Iris pigment epithelial cell (primary cell): ENCODE measurements at regions not wholly inside any gene's neighbourhood (a gene's known extent, or its start where the extent isn't known, plus 50 kb on each side); places are given as distances from the start of the nearest gene placed in this dataset.
"Not testable (repeated sequence)": the region's sequence is repeated elsewhere in the genome, so short reads cannot be mapped to it uniquely, and the experiment has no call there.

ENCODE experiments used
- DNase-seq: peaks from one replicate; pipeline ENCODE4 v3.0.0-alpha.2; 2011; ENCODE audit warnings: low read depth

- DNase-seq = peak; percentile 8
Measured at GRCh38 chr10:122780391-122780790, 65.3 kb downstream of the CUZD1 start.

DNA sequence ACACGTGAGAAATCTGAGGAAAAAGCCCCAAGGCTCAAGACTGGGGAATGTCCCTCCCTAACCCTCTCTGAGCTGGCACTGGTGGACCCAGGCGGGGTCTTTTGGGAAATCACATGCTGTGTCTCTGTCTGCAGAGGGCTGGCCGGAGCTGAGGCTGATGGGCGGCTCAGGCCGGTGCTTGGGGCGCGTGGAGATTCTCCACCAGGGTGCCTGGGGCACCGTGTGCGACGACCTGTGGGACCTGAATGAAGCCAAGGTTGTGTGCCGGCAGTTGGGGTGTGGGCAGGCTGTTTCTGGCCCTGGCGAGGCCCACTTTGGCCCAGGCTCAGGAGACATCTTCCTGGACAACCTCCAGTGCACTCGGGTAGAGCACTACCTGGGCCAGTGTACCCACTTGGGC lies 65.7 kb downstream of the CUZD1 start:
- no peak for DNase-seq

GRCh38 chr10:122777515-122778059 lies 68.1 kb downstream of the CUZD1 start:
- DNase-seq = no peak

- no peak for DNase-seq
Measured at GRCh38 chr10:122774231-122774630, 71.4 kb downstream of the CUZD1 start.

DNA sequence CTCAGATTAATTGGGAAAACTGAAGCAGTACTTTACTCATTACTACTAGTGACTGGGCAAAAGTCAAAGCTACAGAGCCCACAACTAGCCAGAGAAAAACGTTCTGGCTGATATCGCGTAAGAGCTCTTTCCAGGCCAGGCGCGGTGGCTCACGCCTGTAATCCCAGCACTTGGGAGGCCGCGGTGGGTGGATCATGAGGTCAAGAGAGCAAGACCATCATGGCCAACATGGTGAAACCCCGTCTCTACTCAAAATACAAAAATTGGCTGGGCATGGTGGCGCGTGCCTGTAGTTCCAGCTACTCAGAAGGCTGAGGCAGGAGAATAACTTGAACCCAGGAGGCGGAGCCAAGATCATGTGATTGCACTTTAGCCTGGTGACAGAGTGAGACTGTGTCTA lies 71.8 kb upstream of the C10orf120 start:
- DNase-seq = not testable (repeated sequence)

DNA sequence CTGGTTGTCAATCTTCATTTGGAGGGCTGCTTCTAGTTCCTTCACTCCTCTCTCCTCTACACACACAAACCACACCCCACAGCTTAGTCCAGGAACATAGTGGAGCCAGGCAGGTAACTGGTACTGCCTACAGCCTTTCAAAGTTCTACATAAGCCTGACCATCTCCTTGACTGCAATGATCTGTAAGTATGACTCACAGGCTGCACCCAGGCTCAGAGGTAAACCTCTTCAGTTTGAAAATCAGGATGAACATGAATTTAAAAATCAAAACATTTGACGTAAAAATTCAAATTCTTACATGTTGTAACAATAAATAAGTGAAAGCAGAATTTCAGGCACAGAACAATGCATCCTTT lies 68.7 kb upstream of the C10orf120 start:
- no peak for DNase-seq

- no peak for DNase-seq
Measured at GRCh38 chr10:122767621-122768388, 68.2 kb upstream of the C10orf120 start.

GRCh38 chr10:122765412-122765811 lies 65.8 kb upstream of the C10orf120 start:
- DNase-seq = no peak

- no peak for DNase-seq
Measured at GRCh38 chr10:122756656-122757055, 57.0 kb upstream of the C10orf120 start.

GRCh38 chr10:122754491-122755235 lies 55.0 kb upstream of the C10orf120 start:
- DNase-seq = no peak

DNA sequence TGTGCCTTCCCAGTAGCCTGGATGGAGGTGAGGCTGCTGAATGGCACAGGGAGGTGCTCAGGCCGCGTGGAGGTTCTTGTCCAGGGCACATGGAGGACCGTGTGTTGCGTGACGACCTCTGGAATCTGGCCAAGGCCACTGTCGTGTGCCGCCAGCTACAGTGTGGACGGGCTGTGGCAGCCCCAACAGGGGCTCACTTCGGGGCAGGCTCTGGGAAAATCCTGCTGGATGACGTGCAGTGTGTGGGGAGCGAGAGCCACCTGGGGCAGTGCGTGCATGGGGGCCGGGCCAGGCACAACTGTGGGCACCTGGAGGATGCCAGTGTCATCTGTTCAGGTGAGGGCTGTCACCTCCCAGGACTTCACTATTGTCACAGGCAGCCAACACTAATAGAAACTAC lies 50.2 kb upstream of the C10orf120 start:
- DNase-seq = no peak
